ENCODE measurements at regions not wholly inside any gene's neighbourhood (a gene's known extent, or its start where the extent isn't known, plus 50 kb on each side); places are given as distances from the start of the nearest gene placed in this dataset.

DNA sequence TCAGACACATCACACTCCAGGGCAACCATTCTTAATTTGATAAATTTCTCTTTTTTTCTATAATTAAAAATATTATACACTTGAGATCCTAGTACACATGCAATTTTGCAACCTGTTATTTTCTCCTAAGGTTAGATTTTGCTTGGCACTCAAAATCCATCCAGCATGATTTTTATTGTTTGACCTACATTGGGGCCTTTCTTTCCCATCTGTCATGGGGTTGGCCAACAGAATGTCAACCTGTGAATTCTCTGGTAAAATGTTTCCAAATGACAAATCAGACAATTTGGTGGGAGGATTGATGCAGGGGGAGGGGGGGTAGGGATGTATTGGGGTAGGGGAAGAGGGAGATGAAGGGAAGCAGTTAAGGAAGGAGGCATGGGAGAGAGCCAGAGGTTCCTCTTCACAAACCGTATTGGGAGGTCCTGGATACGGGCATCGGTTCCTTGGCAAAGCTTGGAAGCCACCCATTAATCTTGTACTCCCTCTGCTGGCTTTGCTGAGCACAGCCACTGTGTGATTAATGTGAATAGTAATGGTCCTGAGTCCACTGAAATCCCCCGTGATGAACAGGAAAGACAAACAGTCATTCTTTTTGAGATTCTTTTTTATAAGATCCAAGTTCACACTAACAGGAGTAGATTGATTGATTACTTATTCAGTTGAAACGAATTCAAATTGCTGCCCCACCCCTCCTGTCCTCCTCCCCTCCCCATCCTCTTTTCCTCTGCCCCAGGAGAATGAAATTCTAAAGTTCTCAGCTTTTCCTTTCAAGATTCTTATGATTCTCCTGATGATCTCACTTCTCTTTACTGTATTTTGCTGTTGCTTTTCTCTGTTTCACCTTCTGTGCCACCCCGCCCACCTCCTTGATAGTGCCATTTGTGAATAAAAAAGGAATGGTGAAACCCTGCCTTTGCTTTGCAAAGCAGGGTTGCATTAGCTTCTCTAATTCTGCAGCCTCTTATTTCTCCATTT, 82.2 kb upstream of the SLC25A26 start:
- no peak for TF ChIP-seq EZH2phosphoT487 (IDR thresholded peaks at IDR 0.05; ENCODE audit: insufficient read depth, low read depth)
- TF ChIP-seq EZH2 (IDR thresholded peaks at IDR 0.05; ENCODE audit: insufficient read depth, poor library complexity, severe bottlenecking): no peak

All from GM23248 (cell line).